Posterior cingulate gyrus (tissue), 11 donors: ENCODE measurements at regions not wholly inside any gene's neighbourhood (a gene's known extent, or its start where the extent isn't known, plus 50 kb on each side); places are given as distances from the start of the nearest gene placed in this dataset.
"Not testable (repeated sequence)": the region's sequence is repeated elsewhere in the genome, so short reads cannot be mapped to it uniquely, and the experiment has no call there.

Experiments
- DNase-seq, 10 donors: peaks; one replicate each; pipeline versions ENCODE4 v3.0.0 to v3.0.0-alpha.2; 2020 to 2021; ENCODE audit warnings: mixed read lengths in 3 of 10
- intact Hi-C: fragments of 100-400 bp; cut with DNase I; formaldehyde crosslinking; loops from one replicate; pipeline ENCODE4 v1.15.1; 2023

GRCh38 chr21:30104241-30104640, 62.4 kb downstream of the CLDN17 start:
- no peak for DNase-seq
- intact Hi-C loops: no loop called here

- peak in 1 of 10 donors; percentile 12 for DNase-seq
- intact Hi-C loops: no loop called here
Observed at GRCh38 chr21:30102871-30103270, 63.7 kb downstream of the CLDN17 start.

GRCh38 chr21:30101967-30102366, 64.6 kb downstream of the CLDN17 start:
- intact Hi-C loops: no loop called here

GRCh38 chr21:30097791-30098190, 68.8 kb downstream of the CLDN17 start:
- intact Hi-C loops: no loop called here
- no peak for DNase-seq

More at GRCh38 chr21:30101967-30102366, 64.6 kb downstream of the CLDN17 start:
- DNase-seq: no peak

- DNase-seq: no peak
Observed at GRCh38 chr21:30083225-30083945, 83.2 kb downstream of the CLDN17 start.

DNA sequence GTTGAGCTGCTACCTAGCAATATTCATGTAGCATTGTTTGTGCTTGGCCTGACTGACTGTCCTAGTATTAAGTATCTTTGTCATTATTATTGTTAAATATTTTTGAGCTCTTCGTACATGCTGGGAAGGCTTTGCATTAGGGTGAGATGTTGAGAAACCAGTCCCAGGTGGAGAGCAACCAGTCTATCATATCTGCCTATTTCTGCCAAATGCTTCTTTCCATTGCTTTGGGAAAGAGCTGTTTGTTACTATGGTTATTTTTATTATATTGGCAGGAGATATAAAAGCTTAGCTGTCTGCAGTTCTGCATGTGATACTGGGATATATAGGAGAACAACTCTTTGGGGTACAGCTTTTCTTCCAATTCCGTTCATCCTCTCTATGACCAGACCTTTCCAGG, 85.1 kb downstream of the CLDN17 start:
- intact Hi-C loops: no loop called here
- no peak for DNase-seq

More at GRCh38 chr21:30083225-30083945, 83.2 kb downstream of the CLDN17 start:
- intact Hi-C loops: no loop called here

DNA sequence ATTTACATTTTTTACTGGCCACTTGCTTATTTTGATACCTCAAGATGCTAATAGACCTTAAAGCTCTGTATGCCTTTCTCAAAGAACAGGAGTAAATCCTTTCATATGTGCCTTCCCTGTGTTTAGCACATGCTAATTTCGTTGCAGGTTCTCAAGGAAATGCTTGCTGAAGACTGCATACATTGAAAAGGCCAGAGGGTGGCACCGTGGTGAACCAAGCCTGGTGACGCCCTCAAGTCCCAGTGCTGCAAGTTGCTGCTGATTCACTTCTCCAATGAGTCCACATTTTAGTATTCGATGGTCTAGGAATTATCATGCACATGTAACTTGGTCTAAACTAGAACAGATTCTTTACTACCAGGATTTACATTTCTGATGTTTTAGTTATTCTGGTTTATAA, 94.1 kb downstream of the CLDN17 start:
- intact Hi-C loops: no loop called here

DNA sequence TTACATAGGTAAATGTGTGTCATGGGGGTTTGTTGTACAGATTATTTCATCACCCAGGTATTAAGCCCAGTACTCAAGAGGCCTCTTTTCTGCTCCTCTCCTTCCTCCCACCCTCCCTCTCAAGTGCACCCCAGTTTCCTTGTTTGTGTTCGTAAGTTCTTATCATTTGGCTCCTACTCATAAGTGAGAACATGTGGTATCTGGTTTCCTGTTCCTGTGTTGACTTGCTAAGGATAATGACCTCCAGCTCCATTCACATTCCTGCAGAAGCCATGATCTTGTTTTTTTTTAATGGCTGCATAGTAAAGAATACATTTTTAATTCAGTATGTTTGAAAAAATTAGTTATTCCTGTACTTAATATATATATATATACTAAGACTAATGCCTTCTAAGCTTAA, 107.7 kb downstream of the CLDN17 start:
- intact Hi-C loops: no loop called here
- DNase-seq: no peak

More for the DNA sequence above, 94.1 kb downstream of the CLDN17 start:
- peak in 1 of 10 donors; percentile 12 for DNase-seq

GRCh38 chr21:30057108-30057507, 109.5 kb downstream of the CLDN17 start:
- intact Hi-C loops: no loop called here
- no peak for DNase-seq

- DNase-seq: no peak
- intact Hi-C loops: no loop called here
Observed at GRCh38 chr21:30048570-30048969, 108.8 kb upstream of the GRIK1 start.

DNA sequence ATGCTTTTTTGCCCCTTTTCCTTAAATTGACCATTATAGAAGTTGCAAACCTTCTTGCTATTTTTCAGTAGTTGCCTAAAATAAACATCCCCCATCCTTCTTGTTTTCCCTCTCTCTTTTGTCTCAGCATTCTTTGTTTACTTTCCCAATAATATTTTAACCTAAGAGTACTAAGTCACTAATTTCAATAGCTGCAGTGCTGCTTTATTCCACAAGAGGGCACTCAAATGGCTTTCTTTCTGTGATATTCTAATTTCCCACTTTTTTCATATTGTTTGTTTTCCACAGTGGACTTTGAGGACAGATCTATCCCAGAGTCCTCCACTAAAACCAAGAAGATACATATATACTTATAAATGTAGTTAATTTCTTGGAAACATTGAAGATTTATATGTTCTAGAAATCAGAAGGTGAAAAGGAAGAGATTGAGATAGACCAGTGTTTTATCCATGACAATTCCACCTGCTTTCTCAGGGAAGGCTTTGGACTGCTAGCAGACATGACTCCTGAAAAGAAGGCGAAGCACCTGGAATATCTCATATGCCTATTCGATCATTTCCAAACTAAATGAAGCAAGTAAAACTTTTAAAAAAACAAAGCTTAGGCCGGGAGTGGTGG, 104.8 kb upstream of the GRIK1 start:
- no peak for DNase-seq
- intact Hi-C loops: loop anchor here (2.0 kb wide), 1 partner anchor 1042 kb away; no protein-coding TSS in a partner anchor

GRCh38 chr21:30042443-30042842, 102.6 kb upstream of the GRIK1 start:
- no peak for DNase-seq
- intact Hi-C loops: no loop called here

- DNase-seq: no peak
- intact Hi-C loops: no loop called here
Observed at GRCh38 chr21:30033441-30033840, 93.6 kb upstream of the GRIK1 start.

DNA sequence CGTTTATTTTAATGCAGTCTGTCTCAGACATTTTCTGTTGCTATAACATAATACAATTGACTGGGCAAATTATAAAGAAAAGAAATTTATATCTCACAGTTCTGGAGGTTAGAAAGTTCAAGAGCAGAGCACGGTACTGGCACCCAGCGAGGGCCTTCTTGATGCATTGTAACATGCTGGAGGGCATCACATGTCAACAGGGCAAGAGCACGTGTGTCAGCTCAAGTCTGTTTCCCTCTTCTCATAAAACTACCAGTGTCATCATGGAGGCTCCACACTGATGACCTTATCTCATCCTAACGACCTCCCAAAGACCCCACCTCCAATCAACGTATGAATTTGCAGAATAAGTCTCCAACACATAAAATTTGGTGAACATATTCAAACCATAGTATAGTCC, 90.6 kb upstream of the GRIK1 start:
- intact Hi-C loops: no loop called here
- no peak for DNase-seq

- intact Hi-C loops: no loop called here
- no peak for DNase-seq
Observed at GRCh38 chr21:30028537-30028936, 88.7 kb upstream of the GRIK1 start.

DNA sequence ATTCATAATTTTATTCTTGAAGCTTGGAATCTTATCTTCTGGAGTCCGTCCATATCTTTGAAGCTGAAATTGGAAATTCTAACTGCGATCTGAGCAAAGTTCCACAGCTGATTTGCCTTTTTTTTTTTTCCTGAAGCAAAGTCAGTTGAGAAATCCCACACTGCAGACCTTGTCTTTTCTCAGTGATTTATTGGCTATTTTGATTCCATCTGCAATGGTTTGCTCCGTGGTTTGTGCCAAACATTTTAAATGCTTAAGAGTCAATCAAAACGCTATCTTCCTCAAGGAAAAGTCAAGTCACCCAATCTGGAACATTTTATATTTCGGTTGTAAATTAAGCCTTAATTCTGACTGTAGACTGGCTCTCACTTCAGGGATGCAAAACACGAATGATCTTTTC, 88.2 kb upstream of the GRIK1 start:
- intact Hi-C loops: no loop called here
- no peak for DNase-seq

DNA sequence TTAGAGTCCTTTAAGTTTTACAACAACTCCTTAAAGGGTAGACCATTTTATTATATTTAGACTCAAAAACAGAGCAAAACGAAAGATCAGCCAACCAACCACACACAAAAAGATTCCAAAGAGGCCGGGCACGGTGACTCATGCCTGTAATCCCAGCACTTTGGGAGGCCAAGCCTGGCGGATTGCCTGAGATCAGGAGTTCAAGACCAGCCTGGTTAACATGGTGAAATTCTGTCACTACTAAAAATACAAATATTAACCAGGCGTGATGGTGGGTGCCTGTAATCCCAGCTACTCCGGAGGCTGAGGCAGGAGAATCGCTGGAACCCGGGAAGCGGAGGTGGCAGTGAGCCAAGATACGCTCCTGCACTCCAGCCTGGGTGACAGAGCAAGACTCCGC, 83.3 kb upstream of the GRIK1 start:
- DNase-seq, intact Hi-C loops: not testable (repeated sequence)

- intact Hi-C loops: no loop called here
- DNase-seq: no peak
Observed at GRCh38 chr21:30014886-30015285, 75.1 kb upstream of the GRIK1 start.

DNA sequence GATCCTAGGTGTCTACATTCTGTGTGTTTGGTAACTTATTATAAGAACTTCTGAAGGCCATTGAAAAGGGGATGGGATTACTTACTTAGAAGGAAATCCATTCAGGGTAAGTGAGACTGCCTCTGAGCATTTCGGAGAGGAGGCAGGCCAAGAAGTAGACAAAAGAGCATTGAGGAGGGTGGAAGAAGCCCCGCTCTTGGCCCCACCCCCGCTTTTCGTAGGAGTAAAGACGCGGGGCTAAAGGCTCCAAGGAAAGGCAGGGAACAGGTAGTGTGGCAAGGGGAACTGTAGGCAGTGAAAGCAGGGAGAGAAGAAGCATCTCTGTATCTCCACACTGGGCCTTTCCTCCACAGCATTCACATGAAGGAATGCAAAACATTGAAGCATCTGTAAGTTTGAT, 51.8 kb upstream of the GRIK1 start:
- no peak for DNase-seq
- intact Hi-C loops: no loop called here

GRCh38 chr21:29989634-29990234, 49.9 kb upstream of the GRIK1 start:
- intact Hi-C loops: no loop called here
- DNase-seq: no peak
